HG02798 (cell line): ENCODE measurements at regions not wholly inside any gene's neighbourhood (a gene's known extent, or its start where the extent isn't known, plus 50 kb on each side); places are given as distances from the start of the nearest gene placed in this dataset.
A peak's percentile ranks its signal among the peaks of the same experiment; 100 is the strongest.
"Not testable (repeated sequence)": the region's sequence is repeated elsewhere in the genome, so short reads cannot be mapped to it uniquely, and the experiment has no call there.

Experiments
- ATAC-seq: cut with Tn5 transposase; IDR thresholded peaks from one replicate; pipeline ENCODE4 v1.9.1; 2021; ENCODE audit warnings: mild to moderate bottlenecking; ENCODE audit not compliant: unreplicated experiment, poor library complexity

DNA sequence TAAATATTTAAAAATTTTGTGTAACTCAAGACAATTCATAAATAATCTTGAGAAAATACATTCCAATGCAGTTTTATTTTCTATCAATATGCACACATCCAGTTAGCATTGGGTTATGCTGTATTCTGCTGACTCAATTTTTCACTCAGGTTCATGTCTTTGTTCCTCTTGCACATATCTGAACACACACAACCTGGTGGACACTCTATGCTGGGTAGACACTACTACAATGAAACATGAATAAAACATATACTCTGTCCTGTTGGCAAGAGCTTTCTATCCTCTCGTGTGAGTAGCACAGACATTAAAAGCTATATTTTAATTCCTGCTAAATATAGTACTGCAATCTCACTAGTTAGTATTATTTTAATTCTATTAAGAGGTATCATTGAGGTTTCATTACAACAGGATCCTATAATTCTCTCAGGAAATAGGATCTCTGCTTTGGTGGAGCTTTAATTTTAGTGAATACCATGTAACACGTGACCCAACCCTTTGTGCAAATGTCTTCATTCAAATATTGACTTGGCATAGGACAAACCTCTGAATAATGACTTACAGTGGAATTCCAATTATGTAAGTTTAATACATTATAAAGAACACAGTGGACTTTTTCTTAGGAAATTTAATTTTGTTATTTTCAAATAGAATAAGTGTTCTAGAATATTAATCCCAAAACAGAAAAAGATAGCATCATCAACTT is 342.3 kb upstream of the TMEFF2 start:
- ATAC-seq, result no peak

GRCh38 chr2:192535956-192536921 is 341.5 kb upstream of the TMEFF2 start:
- no peak for ATAC-seq

DNA sequence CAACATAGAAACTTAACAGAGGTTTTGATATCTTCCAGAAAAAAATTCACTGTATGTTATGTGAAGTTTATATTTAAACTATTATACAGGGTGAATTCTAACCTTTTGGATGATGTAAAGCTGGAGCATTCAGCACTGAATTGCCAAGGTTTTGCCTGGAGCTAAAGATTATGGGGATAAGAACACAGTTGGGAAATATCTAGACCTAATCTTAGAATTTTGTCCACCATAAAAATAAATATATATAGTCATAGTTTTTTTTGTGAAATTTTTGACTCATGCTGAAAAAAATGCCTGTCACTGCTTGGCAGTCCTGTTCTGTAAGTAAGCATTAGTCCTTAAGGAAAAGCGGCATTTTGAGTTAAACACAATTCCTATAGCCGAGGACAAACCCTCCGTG is 339.3 kb upstream of the TMEFF2 start:
- ATAC-seq, result no peak

GRCh38 chr2:192524642-192525251 is 330.0 kb upstream of the TMEFF2 start:
- ATAC-seq, result not testable (repeated sequence)

DNA sequence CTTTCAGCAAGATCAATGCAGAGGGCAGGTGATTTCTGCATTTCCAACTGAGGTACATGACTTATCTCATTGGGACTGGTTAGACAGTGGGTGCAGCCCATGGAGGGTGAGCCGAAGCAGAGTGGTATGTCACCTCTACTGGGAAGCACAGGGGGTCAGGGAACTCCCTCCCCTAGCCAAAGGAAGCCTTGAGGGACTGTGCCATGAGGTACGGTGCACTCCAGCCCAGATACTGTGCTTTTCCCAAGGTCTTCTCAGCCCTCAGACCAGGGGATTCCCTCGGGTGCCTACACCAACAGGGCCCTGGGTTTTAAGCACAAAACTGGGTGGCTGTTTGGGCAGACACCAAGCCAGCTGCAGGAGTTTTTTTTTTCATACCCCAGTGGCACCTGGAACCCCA is 329.5 kb upstream of the TMEFF2 start:
- ATAC-seq, result not testable (repeated sequence)

- no peak for ATAC-seq
These were observed 321.2 kb upstream of the TMEFF2 start for GRCh38 chr2:192515937-192516336.

DNA sequence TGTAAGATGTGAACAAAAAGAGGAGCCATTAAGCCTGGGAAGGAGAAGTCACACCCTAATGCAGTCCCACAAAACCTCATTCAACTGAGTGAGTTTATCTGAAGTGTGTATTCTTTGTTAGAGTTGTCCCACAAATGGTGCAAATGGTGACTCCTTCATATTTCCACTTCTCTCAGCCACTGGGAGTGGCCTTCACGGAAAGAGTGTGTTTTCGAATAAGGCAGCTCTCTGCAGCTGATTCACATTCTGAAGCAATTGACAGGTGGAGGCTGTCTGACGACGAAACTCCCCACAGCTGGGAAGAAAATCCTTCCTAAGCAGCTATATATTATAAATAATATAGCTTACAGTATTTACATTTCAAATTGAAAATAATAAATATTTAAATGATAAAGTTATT is 318.8 kb upstream of the TMEFF2 start:
- ATAC-seq, result no peak

DNA sequence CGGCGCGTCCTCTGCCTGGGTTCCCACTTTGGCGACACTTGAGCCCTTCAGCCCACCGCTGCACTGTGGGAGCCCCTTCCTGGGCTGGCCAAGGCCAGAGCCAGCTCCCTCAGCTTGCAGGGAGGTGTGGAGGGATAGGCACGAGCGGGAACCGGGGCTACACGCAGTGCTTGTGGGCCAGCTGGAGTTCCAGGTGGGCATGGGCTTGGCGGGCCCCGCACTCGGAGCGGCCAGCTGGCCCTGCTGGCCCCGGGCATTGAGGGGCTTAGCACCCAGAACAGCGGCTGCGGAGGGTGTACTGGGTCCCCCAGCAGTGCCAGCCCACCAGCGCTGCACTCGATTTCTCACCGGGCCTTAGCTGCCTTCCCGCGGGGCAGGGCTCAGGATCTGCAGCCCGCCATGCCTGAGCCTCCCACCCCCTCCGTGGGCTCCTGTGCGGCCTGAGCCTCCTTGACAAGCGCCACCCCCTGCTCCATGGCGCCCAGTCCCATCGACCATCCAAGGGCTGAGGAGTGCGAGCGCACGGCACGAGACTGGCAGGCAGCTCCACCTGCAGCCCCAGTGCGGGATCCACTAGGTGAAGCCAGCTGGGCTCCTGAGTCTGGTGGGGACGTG is 313.2 kb upstream of the TMEFF2 start:
- not testable (repeated sequence) for ATAC-seq

- ATAC-seq, result peak; percentile 86
These were observed 305.9 kb upstream of the TMEFF2 start for GRCh38 chr2:192500550-192501200.

GRCh38 chr2:192499476-192499875 is 304.7 kb upstream of the TMEFF2 start:
- ATAC-seq, result no peak

GRCh38 chr2:192498747-192499146 is 304.0 kb upstream of the TMEFF2 start:
- no peak for ATAC-seq

- not testable (repeated sequence) for ATAC-seq
These were observed 293.4 kb upstream of the TMEFF2 start for GRCh38 chr2:192488158-192488557.

GRCh38 chr2:192487636-192488035 is 292.9 kb upstream of the TMEFF2 start:
- ATAC-seq, result no peak

GRCh38 chr2:192484903-192485302 is 290.2 kb upstream of the TMEFF2 start:
- ATAC-seq, result no peak

DNA sequence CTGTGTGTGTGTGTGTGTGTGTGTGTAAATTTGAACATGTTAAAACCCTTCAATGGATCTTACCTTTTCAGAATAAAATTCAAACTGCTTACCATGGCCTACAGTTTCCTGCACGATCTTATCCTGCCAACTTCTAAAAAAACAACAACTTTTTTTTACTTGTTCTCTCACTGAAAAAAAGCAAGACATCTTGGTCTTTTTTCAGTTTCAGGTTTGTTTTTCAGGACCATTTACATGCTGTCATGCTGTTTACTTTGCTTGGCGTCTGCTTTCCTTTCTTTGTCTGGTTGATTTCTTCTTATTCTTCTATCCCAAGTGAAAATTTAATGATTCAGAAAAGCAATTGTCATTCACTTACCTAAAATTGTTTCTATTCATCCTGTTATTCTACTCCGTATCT is 286.3 kb upstream of the TMEFF2 start:
- no peak for ATAC-seq

DNA sequence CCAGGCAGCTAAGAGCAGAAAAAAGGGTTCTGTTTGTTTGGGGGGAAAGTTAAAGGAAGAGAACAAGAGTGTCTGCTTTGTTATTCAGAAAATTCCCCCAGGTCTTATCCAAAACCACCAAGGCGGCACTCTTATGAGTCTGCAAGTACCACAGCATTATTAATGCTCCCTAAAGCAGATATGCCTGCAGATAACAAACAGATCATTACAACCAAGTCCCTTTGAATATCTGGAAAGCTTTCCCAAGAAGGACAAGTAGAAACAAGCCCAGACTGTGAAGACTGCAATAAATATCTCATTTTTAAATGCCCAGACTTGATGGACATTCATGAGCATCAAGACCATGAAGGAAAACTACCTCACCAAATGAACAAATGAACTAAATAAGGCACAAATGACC is 278.6 kb upstream of the TMEFF2 start:
- ATAC-seq, result no peak

DNA sequence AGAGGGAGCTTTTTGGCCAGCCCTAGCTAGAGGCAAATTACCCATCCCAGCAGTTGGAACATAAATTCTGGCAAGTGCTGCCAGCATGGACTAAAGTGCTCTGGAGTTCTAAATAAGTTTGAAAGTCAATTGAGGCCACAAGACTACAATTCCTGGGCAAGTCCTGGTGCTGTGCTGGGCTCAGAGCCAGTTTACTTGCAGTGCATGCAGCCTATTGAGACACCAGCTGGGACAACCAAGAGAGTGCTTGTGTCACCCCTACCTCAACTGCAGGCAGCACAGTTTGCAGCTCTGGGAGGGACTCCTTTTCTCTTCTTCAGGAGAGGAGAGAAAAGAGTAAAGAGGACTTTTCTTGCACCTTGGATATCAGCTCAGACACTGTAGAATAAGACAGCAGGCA is 277.2 kb upstream of the TMEFF2 start:
- ATAC-seq, result no peak

DNA sequence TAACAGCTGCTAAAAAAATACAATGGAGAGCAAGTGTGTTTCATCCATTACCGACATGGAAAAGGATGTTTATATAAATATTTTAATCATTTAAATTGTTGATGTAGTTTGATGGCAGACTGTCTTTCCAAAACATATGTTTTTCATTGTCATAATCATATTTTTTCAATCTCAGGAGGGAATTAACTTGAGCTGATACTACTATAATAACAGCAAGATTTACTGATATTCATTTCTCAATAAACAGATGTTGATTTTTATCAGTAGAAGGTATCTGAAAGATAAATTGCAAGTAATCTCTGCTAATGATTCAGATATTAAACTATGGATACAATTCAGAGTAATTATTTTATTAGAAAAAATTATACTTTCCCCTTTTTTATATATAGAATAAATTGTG is 274.9 kb upstream of the TMEFF2 start:
- ATAC-seq, result no peak

DNA sequence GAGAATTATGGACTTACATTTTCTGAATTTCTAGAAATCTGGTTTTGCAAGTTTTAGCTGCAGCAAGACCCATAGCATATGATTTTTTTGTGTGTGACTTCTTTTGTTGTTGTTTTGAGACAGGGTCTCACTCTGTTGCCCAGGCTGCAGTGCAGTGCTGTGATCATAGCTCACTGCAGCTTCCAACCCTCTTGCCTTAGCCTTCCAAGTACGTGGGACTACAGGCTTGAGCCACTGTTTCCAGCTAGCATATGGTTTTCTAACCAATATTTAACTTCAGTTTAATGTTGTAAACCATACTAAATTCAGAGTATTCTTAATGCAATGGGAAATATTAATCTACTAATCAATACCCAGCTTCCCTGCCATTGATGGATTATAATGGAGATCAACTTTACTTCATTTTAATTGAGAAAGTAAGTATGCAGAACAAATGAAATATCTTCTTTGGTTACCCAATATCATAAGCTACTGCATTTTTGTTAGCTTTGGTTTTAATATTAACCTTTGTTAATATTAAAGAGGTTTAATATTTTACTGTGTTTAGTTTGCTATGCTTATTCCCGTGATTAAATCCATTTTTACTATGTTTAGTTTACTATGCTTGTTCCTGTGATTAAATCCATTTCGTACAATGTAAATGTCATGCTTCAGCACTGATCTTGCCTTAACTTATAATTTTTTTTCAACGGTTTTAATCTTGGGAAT is 273.4 kb upstream of the TMEFF2 start:
- ATAC-seq, result no peak

GRCh38 chr2:192465141-192465540 is 270.4 kb upstream of the TMEFF2 start:
- no peak for ATAC-seq
